ENCODE measurements at regions not wholly inside any gene's neighbourhood (a gene's known extent, or its start where the extent isn't known, plus 50 kb on each side); places are given as distances from the start of the nearest gene placed in this dataset.

GRCh38 chr11:104738208-104738607 is 160.1 kb downstream of the CASP12 start:
- Histone ChIP-seq H3K36me3 (no peaks in the 10 kb centered on the region), H3K27ac (no peak overlapping the region), H3K4me3 (no peak overlapping the region), H3K4me1 (peaks cover 0 to 17% (median 3%) of the 10 kb centered on the region in 6 donors), H3K27me3 (replicated peaks in 1 of 7) (no peaks in the 10 kb centered on the region), H3K9me3 (no peaks in the 10 kb centered on the region)
- intact Hi-C loops (cut with DNase I; ENCODE audit: low total_unique reads): no loop called here
- DNase-seq: no peak
- TF ChIP-seq POLR2AphosphoS5 (IDR thresholded peaks at IDR 0.05) (no peak), POLR2A (IDR thresholded peaks at IDR 0.05) (no peak)
- TF ChIP-seq, protein P1, sequence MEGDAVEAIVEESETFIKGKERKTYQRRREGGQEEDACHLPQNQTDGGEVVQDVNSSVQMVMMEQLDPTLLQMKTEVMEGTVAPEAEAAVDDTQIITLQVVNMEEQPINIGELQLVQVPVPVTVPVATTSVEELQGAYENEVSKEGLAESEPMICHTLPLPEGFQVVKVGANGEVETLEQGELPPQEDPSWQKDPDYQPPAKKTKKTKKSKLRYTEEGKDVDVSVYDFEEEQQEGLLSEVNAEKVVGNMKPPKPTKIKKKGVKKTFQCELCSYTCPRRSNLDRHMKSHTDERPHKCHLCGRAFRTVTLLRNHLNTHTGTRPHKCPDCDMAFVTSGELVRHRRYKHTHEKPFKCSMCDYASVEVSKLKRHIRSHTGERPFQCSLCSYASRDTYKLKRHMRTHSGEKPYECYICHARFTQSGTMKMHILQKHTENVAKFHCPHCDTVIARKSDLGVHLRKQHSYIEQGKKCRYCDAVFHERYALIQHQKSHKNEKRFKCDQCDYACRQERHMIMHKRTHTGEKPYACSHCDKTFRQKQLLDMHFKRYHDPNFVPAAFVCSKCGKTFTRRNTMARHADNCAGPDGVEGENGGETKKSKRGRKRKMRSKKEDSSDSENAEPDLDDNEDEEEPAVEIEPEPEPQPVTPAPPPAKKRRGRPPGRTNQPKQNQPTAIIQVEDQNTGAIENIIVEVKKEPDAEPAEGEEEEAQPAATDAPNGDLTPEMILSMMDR (IDR thresholded peaks at IDR 0.05 in 8 of 11, conservative IDR thresholded peaks at IDR 0.05 in 3 of 11): no peak
- 77 to 87% (median 80%) methylated on average over 4 of the region's 4 CpGs for WGBS, 5 donors

GRCh38 chr11:104736502-104736901 is 161.8 kb downstream of the CASP12 start:
- intact Hi-C loops (cut with DNase I; ENCODE audit: low total_unique reads): no loop called here
- Histone ChIP-seq H3K27ac (no peak overlapping the region), H3K36me3 (no peaks in the 10 kb centered on the region), H3K27me3 (replicated peaks in 1 of 7) (no peaks in the 10 kb centered on the region), H3K9me3 (no peaks in the 10 kb centered on the region), H3K4me3 (no peak overlapping the region), H3K4me1 (peaks cover 0 to 17% (median 3%) of the 10 kb centered on the region in 6 donors)
- DNase-seq: no peak
- TF ChIP-seq POLR2A (IDR thresholded peaks at IDR 0.05) (no peak), POLR2AphosphoS5 (IDR thresholded peaks at IDR 0.05) (no peak)
- TF ChIP-seq, protein P1 (IDR thresholded peaks at IDR 0.05 in 8 of 11, conservative IDR thresholded peaks at IDR 0.05 in 3 of 11): no peak
- 3 to 22% (median 13%) methylated on average over 2 of the region's 2 CpGs for WGBS, 5 donors

DNA sequence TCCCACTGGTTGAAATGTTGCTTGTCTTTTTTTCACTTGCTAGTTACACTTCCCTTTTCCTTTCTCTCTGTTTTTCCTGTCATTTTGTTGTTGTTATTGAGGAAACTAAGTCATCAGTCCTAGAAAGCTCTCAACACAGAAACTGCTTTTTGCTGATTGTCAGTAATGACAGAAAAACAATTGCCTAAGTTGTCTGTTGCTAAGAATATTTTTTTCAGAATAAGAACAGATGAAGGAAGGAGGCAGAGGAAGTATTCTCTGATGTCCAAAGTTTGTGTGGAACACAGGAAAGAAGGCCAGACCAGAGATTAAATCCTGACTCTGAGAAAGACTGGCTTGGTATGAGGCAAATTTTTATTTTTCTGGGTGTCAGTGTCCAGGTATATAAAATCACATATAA is 163.3 kb downstream of the CASP12 start:
- Histone ChIP-seq H3K4me3 (no peak overlapping the region), H3K27me3 (replicated peaks in 1 of 7) (no peaks in the 10 kb centered on the region), H3K9me3 (no peaks in the 10 kb centered on the region), H3K27ac (no peak overlapping the region), H3K4me1 (peaks cover 0 to 17% (median 3%) of the 10 kb centered on the region in 6 donors), H3K36me3 (no peaks in the 10 kb centered on the region)
- intact Hi-C loops (cut with DNase I; ENCODE audit: low total_unique reads): no loop called here
- TF ChIP-seq POLR2A (IDR thresholded peaks at IDR 0.05) (no peak), POLR2AphosphoS5 (IDR thresholded peaks at IDR 0.05) (no peak)
- TF ChIP-seq, protein P1 (IDR thresholded peaks at IDR 0.05 in 8 of 11, conservative IDR thresholded peaks at IDR 0.05 in 3 of 11): no peak
- DNase-seq: no peak

- H3K36me3 ChIP-seq: no peaks in the 10 kb centered on the region
- H3K4me1 ChIP-seq: peaks cover 0 to 16% (median 2%) of the 10 kb centered on the region in 6 donors
- no peak overlapping the region for H3K4me3 ChIP-seq
- intact Hi-C loops (cut with DNase I; ENCODE audit: low total_unique reads): no loop called here
- H3K27ac ChIP-seq: no peak overlapping the region
- H3K9me3 ChIP-seq: no peaks in the 10 kb centered on the region
- DNase-seq: no peak
- WGBS, 5 donors: 80 to 93% (median 86%) methylated on average over 1 of the region's 1 CpG
- no peaks in the 10 kb centered on the region for H3K27me3 ChIP-seq (replicated peaks in 1 of 7)
- TF ChIP-seq, protein P1 (IDR thresholded peaks at IDR 0.05 in 8 of 11, conservative IDR thresholded peaks at IDR 0.05 in 3 of 11): no peak
- TF ChIP-seq POLR2AphosphoS5 (IDR thresholded peaks at IDR 0.05): no peak
Measured at GRCh38 chr11:104731890-104732289, 166.4 kb downstream of the CASP12 start.
